ENCODE measurements at regions not wholly inside any gene's neighbourhood (a gene's known extent, or its start where the extent isn't known, plus 50 kb on each side); places are given as distances from the start of the nearest gene placed in this dataset.

GRCh38 chr7:131880078-131880477 is 323.6 kb upstream of the PODXL start:
- no peak for TF ChIP-seq EZH2 (IDR thresholded peaks at IDR 0.05; ENCODE audit: borderline replicate concordance, insufficient read depth, low read depth, low read length, poor library complexity, severe bottlenecking)
- TF ChIP-seq, protein P1, sequence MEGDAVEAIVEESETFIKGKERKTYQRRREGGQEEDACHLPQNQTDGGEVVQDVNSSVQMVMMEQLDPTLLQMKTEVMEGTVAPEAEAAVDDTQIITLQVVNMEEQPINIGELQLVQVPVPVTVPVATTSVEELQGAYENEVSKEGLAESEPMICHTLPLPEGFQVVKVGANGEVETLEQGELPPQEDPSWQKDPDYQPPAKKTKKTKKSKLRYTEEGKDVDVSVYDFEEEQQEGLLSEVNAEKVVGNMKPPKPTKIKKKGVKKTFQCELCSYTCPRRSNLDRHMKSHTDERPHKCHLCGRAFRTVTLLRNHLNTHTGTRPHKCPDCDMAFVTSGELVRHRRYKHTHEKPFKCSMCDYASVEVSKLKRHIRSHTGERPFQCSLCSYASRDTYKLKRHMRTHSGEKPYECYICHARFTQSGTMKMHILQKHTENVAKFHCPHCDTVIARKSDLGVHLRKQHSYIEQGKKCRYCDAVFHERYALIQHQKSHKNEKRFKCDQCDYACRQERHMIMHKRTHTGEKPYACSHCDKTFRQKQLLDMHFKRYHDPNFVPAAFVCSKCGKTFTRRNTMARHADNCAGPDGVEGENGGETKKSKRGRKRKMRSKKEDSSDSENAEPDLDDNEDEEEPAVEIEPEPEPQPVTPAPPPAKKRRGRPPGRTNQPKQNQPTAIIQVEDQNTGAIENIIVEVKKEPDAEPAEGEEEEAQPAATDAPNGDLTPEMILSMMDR (IDR thresholded peaks at IDR 0.05): no peak
- Histone ChIP-seq H3K9me3 (ENCODE audit: control extremely low read depth in 1 of 3, control insufficient read depth in 2 of 3, insufficient read depth in 1 of 3, low read length in 2 of 3) (peaks cover 0 to 14% (median 2%) of the 10 kb centered on the region in 3 donors), H4K20me1 (ENCODE audit: control insufficient read depth, insufficient read depth, low read length, poor library complexity, severe bottlenecking) (no peaks in the 10 kb centered on the region), H3K4me2 (replicated peaks; ENCODE audit: low read depth, low read length, poor library complexity, severe bottlenecking) (no peak overlapping the region), H3K27ac (ENCODE audit: low read length in 2 of 2) (no peak overlapping the region), H3K4me1 (ENCODE audit: control insufficient read depth in 2 of 2, insufficient read depth in 2 of 2, low read length in 2 of 2) (no peaks in the 10 kb centered on the region), H3K27me3 (replicated peaks in 1 of 4; ENCODE audit: control extremely low read depth in 1 of 4, control insufficient read depth in 3 of 4, insufficient read depth in 4 of 4, low read length in 3 of 4) (no peaks in the 10 kb centered on the region), H3K4me3 (ENCODE audit: control extremely low read depth in 1 of 5, extremely low read depth in 1 of 5, insufficient read depth in 1 of 5, low read depth in 2 of 5, low read length in 4 of 5) (no peak overlapping the region), H3K79me2 (ENCODE audit: control insufficient read depth, insufficient read depth, low read length) (no peaks in the 10 kb centered on the region), H2AFZ (ENCODE audit: insufficient read depth, low read depth, low read length, poor library complexity, severe bottlenecking) (no peak overlapping the region), H3K9ac (ENCODE audit: low read length) (no peak overlapping the region), H3K36me3 (replicated peaks in 1 of 2; ENCODE audit: control extremely low read depth in 1 of 2, control insufficient read depth in 1 of 2, extremely low read depth in 1 of 2, insufficient read depth in 2 of 2, low read length in 1 of 2) (no peaks in the 10 kb centered on the region)
- intact Hi-C loops (cut with micrococcal nuclease): no loop called here
- ATAC-seq (ENCODE audit: low read depth) (no peak), DNase-seq (no peak)
- CTCF ChIA-PET: no interaction called here
- Mint-ChIP-seq H3K27me3 (no peaks in the 10 kb centered on the region), H3K9me3 (ENCODE audit: insufficient read depth) (no peaks in the 10 kb centered on the region), H3K4me3 (no peak overlapping the region), H3K27ac (no peak overlapping the region), H3K4me1 (no peaks in the 10 kb centered on the region)
- whole genome bisulfite sequencing (ENCODE audit: insufficient coverage): 83% methylated on average over 2 of the region's 2 CpGs
- POLR2A ChIA-PET: no interaction called here

DNA sequence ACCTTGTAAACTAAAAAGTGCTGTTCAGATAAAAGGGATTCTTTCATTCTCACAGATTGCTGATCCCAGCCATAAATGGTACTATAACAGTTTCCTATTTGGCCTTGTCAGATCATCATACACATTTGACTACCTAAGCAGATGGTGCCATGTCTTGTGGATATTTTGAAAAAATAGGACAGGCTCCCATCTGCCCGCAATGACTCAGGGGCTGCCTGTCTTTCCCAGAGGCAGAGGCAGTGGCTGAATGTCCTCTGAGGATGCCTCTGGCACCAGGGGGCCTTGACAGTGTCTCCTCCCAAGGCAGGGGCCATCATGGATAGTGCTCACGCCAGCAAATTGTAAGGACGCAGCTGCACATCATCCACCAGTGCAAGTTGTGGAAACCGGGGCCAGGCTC is 323.0 kb upstream of the PODXL start:
- TF ChIP-seq, protein P1 (IDR thresholded peaks at IDR 0.05): no peak
- no peak for TF ChIP-seq EZH2 (IDR thresholded peaks at IDR 0.05; ENCODE audit: borderline replicate concordance, insufficient read depth, low read depth, low read length, poor library complexity, severe bottlenecking)
- Histone ChIP-seq H3K27ac (ENCODE audit: low read length in 2 of 2) (no peak overlapping the region), H2AFZ (ENCODE audit: insufficient read depth, low read depth, low read length, poor library complexity, severe bottlenecking) (no peak overlapping the region), H3K4me1 (ENCODE audit: control insufficient read depth in 2 of 2, insufficient read depth in 2 of 2, low read length in 2 of 2) (no peaks in the 10 kb centered on the region), H3K36me3 (replicated peaks in 1 of 2; ENCODE audit: control extremely low read depth in 1 of 2, control insufficient read depth in 1 of 2, extremely low read depth in 1 of 2, insufficient read depth in 2 of 2, low read length in 1 of 2) (no peaks in the 10 kb centered on the region), H3K27me3 (replicated peaks in 1 of 4; ENCODE audit: control extremely low read depth in 1 of 4, control insufficient read depth in 3 of 4, insufficient read depth in 4 of 4, low read length in 3 of 4) (no peaks in the 10 kb centered on the region), H4K20me1 (ENCODE audit: control insufficient read depth, insufficient read depth, low read length, poor library complexity, severe bottlenecking) (no peaks in the 10 kb centered on the region), H3K9ac (ENCODE audit: low read length) (no peak overlapping the region), H3K79me2 (ENCODE audit: control insufficient read depth, insufficient read depth, low read length) (no peaks in the 10 kb centered on the region), H3K9me3 (ENCODE audit: control extremely low read depth in 1 of 3, control insufficient read depth in 2 of 3, insufficient read depth in 1 of 3, low read length in 2 of 3) (peaks cover 0 to 9% (median 0%) of the 10 kb centered on the region in 3 donors), H3K4me3 (ENCODE audit: control extremely low read depth in 1 of 5, extremely low read depth in 1 of 5, insufficient read depth in 1 of 5, low read depth in 2 of 5, low read length in 4 of 5) (no peak overlapping the region), H3K4me2 (replicated peaks; ENCODE audit: low read depth, low read length, poor library complexity, severe bottlenecking) (no peak overlapping the region)
- WGBS (ENCODE audit: insufficient coverage): 78% methylated on average over 3 of the region's 4 CpGs
- DNase-seq (no peak), ATAC-seq (ENCODE audit: low read depth) (no peak)
- no peak overlapping the region for H3K4me3 Mint-ChIP-seq
- CTCF ChIA-PET: no interaction called here
- no peaks in the 10 kb centered on the region for H3K27me3 Mint-ChIP-seq
- no peaks in the 10 kb centered on the region for H3K4me1 Mint-ChIP-seq
- POLR2A ChIA-PET: no interaction called here
- no peaks in the 10 kb centered on the region for H3K9me3 Mint-ChIP-seq (ENCODE audit: insufficient read depth)
- H3K27ac Mint-ChIP-seq: no peak overlapping the region
- intact Hi-C loops (cut with micrococcal nuclease): no loop called here
